ENCODE measurements at regions not wholly inside any gene's neighbourhood (a gene's known extent, or its start where the extent isn't known, plus 50 kb on each side); places are given as distances from the start of the nearest gene placed in this dataset.
"Not testable (repeated sequence)": the region's sequence is repeated elsewhere in the genome, so short reads cannot be mapped to it uniquely, and the experiment has no call there.

- no peak for DNase-seq (ENCODE audit: low read depth in 2 of 2)
Observed at GRCh38 chr5:27241564-27242257, 203.3 kb upstream of the CDH9 start.

- no peak for DNase-seq (ENCODE audit: low read depth in 2 of 2)
Observed at GRCh38 chr5:27240791-27241190, 202.4 kb upstream of the CDH9 start.

GRCh38 chr5:27234916-27235315 lies 196.5 kb upstream of the CDH9 start:
- DNase-seq (ENCODE audit: low read depth in 2 of 2): no peak

- DNase-seq (ENCODE audit: low read depth in 2 of 2): no peak
Observed at GRCh38 chr5:27221410-27221809, 183.0 kb upstream of the CDH9 start.

- DNase-seq (ENCODE audit: low read depth in 2 of 2): no peak
Observed at GRCh38 chr5:27220752-27221151, 182.4 kb upstream of the CDH9 start.

- DNase-seq (ENCODE audit: low read depth in 2 of 2): no peak
Observed at GRCh38 chr5:27217977-27218376, 179.6 kb upstream of the CDH9 start.

GRCh38 chr5:27217155-27217956 lies 179.0 kb upstream of the CDH9 start:
- no peak for DNase-seq (ENCODE audit: low read depth in 2 of 2)

GRCh38 chr5:27216367-27216950 lies 178.1 kb upstream of the CDH9 start:
- no peak for DNase-seq (ENCODE audit: low read depth in 2 of 2)

- no peak for DNase-seq (ENCODE audit: low read depth in 2 of 2)
Observed at GRCh38 chr5:27208051-27208450, 169.7 kb upstream of the CDH9 start.

- DNase-seq (ENCODE audit: low read depth in 2 of 2): no peak
Observed at GRCh38 chr5:27191786-27192510, 153.6 kb upstream of the CDH9 start.

GRCh38 chr5:27172693-27173092 lies 134.3 kb upstream of the CDH9 start:
- DNase-seq (ENCODE audit: low read depth in 2 of 2): no peak

GRCh38 chr5:27171761-27172261 lies 133.4 kb upstream of the CDH9 start:
- DNase-seq (ENCODE audit: low read depth in 2 of 2): no peak

GRCh38 chr5:27158775-27159174 lies 120.4 kb upstream of the CDH9 start:
- no peak for DNase-seq (ENCODE audit: low read depth in 2 of 2)

GRCh38 chr5:27158171-27158570 lies 119.8 kb upstream of the CDH9 start:
- DNase-seq (ENCODE audit: low read depth in 2 of 2): no peak

GRCh38 chr5:27144456-27144855 lies 106.1 kb upstream of the CDH9 start:
- no peak for DNase-seq (ENCODE audit: low read depth in 2 of 2)

GRCh38 chr5:27140831-27141230 lies 102.4 kb upstream of the CDH9 start:
- no peak for DNase-seq (ENCODE audit: low read depth in 2 of 2)

- DNase-seq (ENCODE audit: low read depth in 2 of 2): no peak
Observed at GRCh38 chr5:27130587-27130986, 92.2 kb upstream of the CDH9 start.

GRCh38 chr5:27129926-27130325 lies 91.5 kb upstream of the CDH9 start:
- no peak for DNase-seq (ENCODE audit: low read depth in 2 of 2)

GRCh38 chr5:27125856-27126255 lies 87.5 kb upstream of the CDH9 start:
- no peak for DNase-seq (ENCODE audit: low read depth in 2 of 2)

- no peak for DNase-seq (ENCODE audit: low read depth in 2 of 2)
Observed at GRCh38 chr5:27124590-27124989, 86.2 kb upstream of the CDH9 start.

GRCh38 chr5:27119736-27120321 lies 81.4 kb upstream of the CDH9 start:
- not testable (repeated sequence) for DNase-seq (ENCODE audit: low read depth in 2 of 2)
